ENCODE measurements at regions not wholly inside any gene's neighbourhood (a gene's known extent, or its start where the extent isn't known, plus 50 kb on each side); places are given as distances from the start of the nearest gene placed in this dataset.
"Not testable (repeated sequence)": the region's sequence is repeated elsewhere in the genome, so short reads cannot be mapped to it uniquely, and the experiment has no call there.

GRCh38 chr10:47673128-47673527, 90.3 kb downstream of the SYT15B start:
- H3K27ac Mint-ChIP-seq; H3K4me3 Mint-ChIP-seq (ENCODE audit: low read depth); DNase-seq (ENCODE audit: low spot score); H3K36me3 Mint-ChIP-seq (ENCODE audit: low read depth); intact Hi-C loops (cut with micrococcal nuclease); H3K4me1 Mint-ChIP-seq (ENCODE audit: low read depth); H3K9me3 Mint-ChIP-seq; H3K27me3 Mint-ChIP-seq (ENCODE audit: low read depth): not testable (repeated sequence)

- H3K9me3 Mint-ChIP-seq; H3K4me1 Mint-ChIP-seq (ENCODE audit: low read depth); H3K36me3 Mint-ChIP-seq (ENCODE audit: low read depth); H3K27ac Mint-ChIP-seq; intact Hi-C loops (cut with micrococcal nuclease); H3K4me3 Mint-ChIP-seq (ENCODE audit: low read depth); DNase-seq (ENCODE audit: low spot score): not testable (repeated sequence)
- peaks cover 14% of the 10 kb centered on the region for H3K27me3 Mint-ChIP-seq (ENCODE audit: low read depth)
These were observed 92.5 kb downstream of the SYT15B start for GRCh38 chr10:47670857-47671256.

GRCh38 chr10:47661955-47662577, 101.3 kb downstream of the SYT15B start:
- H3K4me1 Mint-ChIP-seq (ENCODE audit: low read depth); H3K27ac Mint-ChIP-seq; H3K9me3 Mint-ChIP-seq; H3K27me3 Mint-ChIP-seq (ENCODE audit: low read depth); intact Hi-C loops (cut with micrococcal nuclease); H3K4me3 Mint-ChIP-seq (ENCODE audit: low read depth); H3K36me3 Mint-ChIP-seq (ENCODE audit: low read depth); DNase-seq (ENCODE audit: low spot score): not testable (repeated sequence)

GRCh38 chr10:47656732-47657131, 106.7 kb downstream of the SYT15B start:
- H3K27me3 Mint-ChIP-seq (ENCODE audit: low read depth); DNase-seq (ENCODE audit: low spot score); H3K27ac Mint-ChIP-seq; intact Hi-C loops (cut with micrococcal nuclease); H3K36me3 Mint-ChIP-seq (ENCODE audit: low read depth); H3K4me3 Mint-ChIP-seq (ENCODE audit: low read depth); H3K9me3 Mint-ChIP-seq; H3K4me1 Mint-ChIP-seq (ENCODE audit: low read depth): not testable (repeated sequence)

- intact Hi-C loops (cut with micrococcal nuclease); H3K27me3 Mint-ChIP-seq (ENCODE audit: low read depth); H3K36me3 Mint-ChIP-seq (ENCODE audit: low read depth); H3K4me3 Mint-ChIP-seq (ENCODE audit: low read depth); DNase-seq (ENCODE audit: low spot score); H3K27ac Mint-ChIP-seq; H3K4me1 Mint-ChIP-seq (ENCODE audit: low read depth); H3K9me3 Mint-ChIP-seq: not testable (repeated sequence)
These were observed 109.2 kb downstream of the SYT15B start for GRCh38 chr10:47654161-47654560.

GRCh38 chr10:47648594-47648993, 114.8 kb downstream of the SYT15B start:
- peaks cover 12% of the 10 kb centered on the region for H3K4me1 Mint-ChIP-seq (ENCODE audit: low read depth)
- DNase-seq (ENCODE audit: low spot score); intact Hi-C loops (cut with micrococcal nuclease); H3K4me3 Mint-ChIP-seq (ENCODE audit: low read depth); H3K36me3 Mint-ChIP-seq (ENCODE audit: low read depth); H3K27ac Mint-ChIP-seq; H3K9me3 Mint-ChIP-seq; H3K27me3 Mint-ChIP-seq (ENCODE audit: low read depth): not testable (repeated sequence)

GRCh38 chr10:47647523-47648101, 115.8 kb downstream of the SYT15B start:
- H3K9me3 Mint-ChIP-seq; H3K4me3 Mint-ChIP-seq (ENCODE audit: low read depth); intact Hi-C loops (cut with micrococcal nuclease); DNase-seq (ENCODE audit: low spot score); H3K27me3 Mint-ChIP-seq (ENCODE audit: low read depth); H3K36me3 Mint-ChIP-seq (ENCODE audit: low read depth): not testable (repeated sequence)
- Mint-ChIP-seq H3K27ac (peak overlapping the region; percentile 28), H3K4me1 (ENCODE audit: low read depth) (peaks cover 12% of the 10 kb centered on the region)

- peak; percentile 10 for DNase-seq (ENCODE audit: low spot score)
- H3K4me3 Mint-ChIP-seq (ENCODE audit: low read depth); H3K9me3 Mint-ChIP-seq; H3K36me3 Mint-ChIP-seq (ENCODE audit: low read depth); H3K27ac Mint-ChIP-seq; intact Hi-C loops (cut with micrococcal nuclease); H3K27me3 Mint-ChIP-seq (ENCODE audit: low read depth): not testable (repeated sequence)
- peaks cover 12% of the 10 kb centered on the region for H3K4me1 Mint-ChIP-seq (ENCODE audit: low read depth)
These were observed 116.6 kb downstream of the SYT15B start for GRCh38 chr10:47646686-47647273.

- intact Hi-C loops (cut with micrococcal nuclease); H3K27ac Mint-ChIP-seq: not testable (repeated sequence)
These were observed 103.5 kb upstream of the AGAP9 start for GRCh38 chr10:47626975-47627374.

GRCh38 chr10:47622719-47623118, 99.3 kb upstream of the AGAP9 start:
- H3K27ac Mint-ChIP-seq; intact Hi-C loops (cut with micrococcal nuclease); H3K9me3 Mint-ChIP-seq: not testable (repeated sequence)

More at GRCh38 chr10:47626975-47627374, 103.5 kb upstream of the AGAP9 start:
- H3K36me3 Mint-ChIP-seq (ENCODE audit: low read depth); H3K4me3 Mint-ChIP-seq (ENCODE audit: low read depth); DNase-seq (ENCODE audit: low spot score); H3K27me3 Mint-ChIP-seq (ENCODE audit: low read depth); H3K4me1 Mint-ChIP-seq (ENCODE audit: low read depth); H3K9me3 Mint-ChIP-seq: not testable (repeated sequence)

GRCh38 chr10:47619300-47620012, 96.0 kb upstream of the AGAP9 start:
- H3K4me1 Mint-ChIP-seq (ENCODE audit: low read depth); H3K9me3 Mint-ChIP-seq; DNase-seq (ENCODE audit: low spot score); H3K4me3 Mint-ChIP-seq (ENCODE audit: low read depth); H3K36me3 Mint-ChIP-seq (ENCODE audit: low read depth); H3K27me3 Mint-ChIP-seq (ENCODE audit: low read depth); intact Hi-C loops (cut with micrococcal nuclease); H3K27ac Mint-ChIP-seq: not testable (repeated sequence)

More at GRCh38 chr10:47622719-47623118, 99.3 kb upstream of the AGAP9 start:
- H3K4me1 Mint-ChIP-seq (ENCODE audit: low read depth); H3K4me3 Mint-ChIP-seq (ENCODE audit: low read depth); H3K27me3 Mint-ChIP-seq (ENCODE audit: low read depth); H3K36me3 Mint-ChIP-seq (ENCODE audit: low read depth); DNase-seq (ENCODE audit: low spot score): not testable (repeated sequence)

- H3K27me3 Mint-ChIP-seq (ENCODE audit: low read depth); intact Hi-C loops (cut with micrococcal nuclease); H3K4me1 Mint-ChIP-seq (ENCODE audit: low read depth); DNase-seq (ENCODE audit: low spot score); H3K9me3 Mint-ChIP-seq; H3K36me3 Mint-ChIP-seq (ENCODE audit: low read depth); H3K27ac Mint-ChIP-seq; H3K4me3 Mint-ChIP-seq (ENCODE audit: low read depth): not testable (repeated sequence)
These were observed 85.9 kb upstream of the AGAP9 start for GRCh38 chr10:47609311-47609710.
